GM12878 (cell line): ENCODE measurements at regions not wholly inside any gene's neighbourhood (a gene's known extent, or its start where the extent isn't known, plus 50 kb on each side); places are given as distances from the start of the nearest gene placed in this dataset.

Experiments used
- ATAC-seq: fragments of 200-7000 bp; cut with Tn5 transposase; 3 replicates; pipeline ENCODE4 v1.9.1; 2020; ENCODE audit warnings: mild to moderate bottlenecking, moderate library complexity
- BruUV-seq: library from RNA; stranded (reverse); fragments of 400-500 nt; replicated peaks from 2 replicates; lab custom pipeline; 2021; lab: Mats Ljungman, UMichigan
- CTCF ChIA-PET: fragments of 300-600 bp; sonication (Branson Sonifier 250); formaldehyde crosslinking; extraction: SDS; loops from one replicate; lab custom pipeline; 2021; ENCODE audit warnings: inconsistent platforms; lab: Yijun Ruan, JAX
- POLR2A ChIA-PET: fragments of 350-600 bp; formaldehyde crosslinking; extraction: SDS; loops from one replicate; lab custom pipeline; 2021; ENCODE audit warnings: inconsistent platforms; lab: Charles Lee
- RAD21 ChIA-PET: fragments of 300-600 bp; sonication (Branson Sonifier 250); formaldehyde crosslinking; loops from one replicate; lab custom pipeline; 2023; ENCODE audit warnings: antibody characterized with exemption; ENCODE audit not compliant: unreplicated experiment; lab: Charles Lee
- SMC1A ChIA-PET: fragments of 300-600 bp; sonication (Branson Sonifier 250); formaldehyde crosslinking; loops from one replicate; lab custom pipeline; 2023; ENCODE audit not compliant: unreplicated experiment, uncharacterized antibody; lab: Charles Lee
- DNase-seq: peaks from one replicate; pipeline ENCODE4 v3.0.0-alpha.2; 2011; ENCODE audit warnings: low read depth, low spot score
- FAIRE-seq: peaks from 3 replicates; lab custom pipeline; 2011; peaks lifted over from hg19 to GRCh38; lab: Jason Lieb, UNC
- H2AFZ ChIP-seq: 2 replicates; pipeline ENCODE4 v1.6.0; 2011; ENCODE audit warnings: low read depth, low read length, control low read depth; ENCODE audit not compliant: control insufficient read depth
- H3K27ac ChIP-seq: 2 replicates; pipeline ENCODE4 v1.5.1; 2011; ENCODE audit warnings: control low read depth; ENCODE audit not compliant: control insufficient read depth, insufficient read depth
- H3K27me3 ChIP-seq, 2 experiments: replicated peaks in 1 of 2; 2 replicates each; pipeline versions ENCODE4 v1.6.0 to v1.6.1; 2011; ENCODE audit warnings: low read length in 1 of 2; ENCODE audit not compliant: control insufficient read depth in 2 of 2, insufficient read depth in 2 of 2
- H3K36me3 ChIP-seq, 2 experiments: 2 replicates each; pipeline ENCODE4 v1.5.1; 2011; ENCODE audit warnings: low read length in 1 of 2; ENCODE audit not compliant: control insufficient read depth in 2 of 2, insufficient read depth in 2 of 2
- H3K4me1 ChIP-seq: 2 replicates; pipeline ENCODE4 v1.6.1; 2011; ENCODE audit warnings: mild to moderate bottlenecking, low read length, moderate library complexity, mixed read lengths; ENCODE audit not compliant: control insufficient read depth, insufficient read depth
- H3K4me2 ChIP-seq: 2 replicates; pipeline ENCODE4 v1.6.0; 2011; ENCODE audit warnings: control low read depth; ENCODE audit not compliant: control insufficient read depth, insufficient read depth
- H3K4me3 ChIP-seq: fragments of 200-600 bp; sonication (generic); 2 replicates; pipeline ENCODE4 v1.5.1; 2016
- H3K79me2 ChIP-seq: 2 replicates; pipeline ENCODE4 v1.6.0; 2011; ENCODE audit warnings: low read length; ENCODE audit not compliant: control insufficient read depth, insufficient read depth
- H3K9ac ChIP-seq: 2 replicates; pipeline ENCODE4 v1.8.0; 2011; ENCODE audit warnings: low read length, control low read depth, mixed read lengths; ENCODE audit not compliant: control insufficient read depth, insufficient read depth
- H3K9me3 ChIP-seq: replicated peaks from 3 replicates; pipeline ENCODE4 v1.5.1; 2011; ENCODE audit warnings: mild to moderate bottlenecking, low read length; ENCODE audit not compliant: control insufficient read depth, insufficient read depth
- H4K20me1 ChIP-seq: 2 replicates; pipeline ENCODE4 v1.6.0; 2011; ENCODE audit not compliant: control insufficient read depth, insufficient read depth
- ATF7 ChIP-seq: fragments of 450-650 bp; IDR thresholded peaks from 2 replicates; pipeline ENCODE4 v1.6.1; 2016; ENCODE audit warnings: low read depth, mild to moderate bottlenecking
- CHD2 ChIP-seq: IDR thresholded peaks from 2 replicates; pipeline ENCODE4 v1.6.1; 2011; ENCODE audit warnings: low read depth, low read length, improper control_type of control experiment, borderline replicate concordance
- CREB1 ChIP-seq: IDR thresholded peaks from 2 replicates; pipeline ENCODE4 v1.6.1; 2012; ENCODE audit warnings: low read depth, mild to moderate bottlenecking, inconsistent platforms
- CUX1 ChIP-seq: IDR thresholded peaks from 2 replicates; pipeline ENCODE4 v1.6.1; 2012; ENCODE audit warnings: improper control_type of control experiment, low read depth, low read length; ENCODE audit not compliant: insufficient replicate concordance
- NR2C1 ChIP-seq: fragments of 450-650 bp; IDR thresholded peaks from 2 replicates; pipeline ENCODE4 v1.6.1; 2017; ENCODE audit warnings: antibody characterized with exemption, mild to moderate bottlenecking, moderate library complexity
- SREBF1 ChIP-seq: IDR thresholded peaks from 2 replicates; pipeline ENCODE4 v1.6.1; 2012; ENCODE audit warnings: mild to moderate bottlenecking, low read length
- SREBF2 ChIP-seq: IDR thresholded peaks from 2 replicates; pipeline ENCODE4 v1.6.1; 2012; ENCODE audit warnings: mild to moderate bottlenecking, low read length
- TARDBP ChIP-seq: IDR thresholded peaks from 2 replicates; pipeline ENCODE4 v1.6.1; 2016; ENCODE audit warnings: borderline replicate concordance
- WGBS: methylation state at CpG from one replicate; pipeline ENCODE4 v1.1.6; 2016; ENCODE audit warnings: low lambda C conversion rate; ENCODE audit not compliant: insufficient replicate concordance, insufficient coverage; ENCODE audit errors: missing lambda C conversion rate; 5-methylcytosine and 5-hydroxymethylcytosine counted together
- in situ Hi-C: fragments of 300-500 bp; cut with MboI; formaldehyde crosslinking; loops from 9 replicates; pipeline ENCODE4 v1.14.3; 2018; ENCODE audit warnings: mixed read lengths
- intact Hi-C: fragments of 100-400 bp; cut with micrococcal nuclease; formaldehyde crosslinking; loops from one replicate; pipeline ENCODE4 v1.14.2; 2022; ENCODE audit not compliant: unreplicated experiment
- TF ChIP-seq, protein P1 (sequence below): fragments of 450-650 bp; formaldehyde crosslinking; IDR thresholded peaks from 2 replicates; pipeline ENCODE4 v1.4.0; 2022; ENCODE audit warnings: mild to moderate bottlenecking, moderate library complexity

GRCh38 chr2:64707276-64707675 is 53.6 kb upstream of the SERTAD2 start:
- no peak for ATAC-seq
- DNase-seq, result no peak
- no peak for TF ChIP-seq NR2C1
- TF ChIP-seq, all 136 proteins: peak for 0
- Histone ChIP-seq H3K4me3 (no peak overlapping the region), H4K20me1 (no peaks in the 10 kb centered on the region), H2AFZ (no peak overlapping the region), H3K36me3 (no peaks in the 10 kb centered on the region; a peak in 1 of 4 replicates), H3K79me2 (peaks cover 22% of the 10 kb centered on the region), H3K9me3 (no peaks in the 10 kb centered on the region; the same call in 1 of the 3 replicates), H3K27me3 (no peaks in the 10 kb centered on the region), H3K4me2 (no peak overlapping the region), H3K9ac (no peak overlapping the region), H3K27ac (no peak overlapping the region), H3K4me1 (peaks cover 25% of the 10 kb centered on the region)
- intact Hi-C loops (no loop called here), in situ Hi-C loops (no loop called here)
- CTCF ChIA-PET, result interaction anchor here (1.3 kb wide), 1 partner anchor 16 kb away, joined by 3 read pairs; no protein-coding TSS in a partner anchor
- BruUV-seq, result no TSS peak
- WGBS, result 98% methylated on average over 2 of the region's 2 CpGs
- SMC1A ChIA-PET, result no interaction called here
- RAD21 ChIA-PET, result no interaction called here
- no peak for FAIRE-seq
- POLR2A ChIA-PET, result interaction anchor here (1.3 kb wide), 1 partner anchor 14 kb away, joined by 7 read pairs; no protein-coding TSS in a partner anchor

- POLR2A ChIA-PET, result interaction anchor here (0.8 to 1.3 kb wide), 3 partner anchors 8 to 13 kb away, joined by 3 to 7 read pairs (median 3); no protein-coding TSS in a partner anchor
- no peak for TF ChIP-seq SREBF1
- TF ChIP-seq CREB1, result no peak
- TF ChIP-seq SREBF2, result no peak
- TF ChIP-seq ATF7, result no peak
- TF ChIP-seq CHD2, result no peak
- TF ChIP-seq, protein P1, sequence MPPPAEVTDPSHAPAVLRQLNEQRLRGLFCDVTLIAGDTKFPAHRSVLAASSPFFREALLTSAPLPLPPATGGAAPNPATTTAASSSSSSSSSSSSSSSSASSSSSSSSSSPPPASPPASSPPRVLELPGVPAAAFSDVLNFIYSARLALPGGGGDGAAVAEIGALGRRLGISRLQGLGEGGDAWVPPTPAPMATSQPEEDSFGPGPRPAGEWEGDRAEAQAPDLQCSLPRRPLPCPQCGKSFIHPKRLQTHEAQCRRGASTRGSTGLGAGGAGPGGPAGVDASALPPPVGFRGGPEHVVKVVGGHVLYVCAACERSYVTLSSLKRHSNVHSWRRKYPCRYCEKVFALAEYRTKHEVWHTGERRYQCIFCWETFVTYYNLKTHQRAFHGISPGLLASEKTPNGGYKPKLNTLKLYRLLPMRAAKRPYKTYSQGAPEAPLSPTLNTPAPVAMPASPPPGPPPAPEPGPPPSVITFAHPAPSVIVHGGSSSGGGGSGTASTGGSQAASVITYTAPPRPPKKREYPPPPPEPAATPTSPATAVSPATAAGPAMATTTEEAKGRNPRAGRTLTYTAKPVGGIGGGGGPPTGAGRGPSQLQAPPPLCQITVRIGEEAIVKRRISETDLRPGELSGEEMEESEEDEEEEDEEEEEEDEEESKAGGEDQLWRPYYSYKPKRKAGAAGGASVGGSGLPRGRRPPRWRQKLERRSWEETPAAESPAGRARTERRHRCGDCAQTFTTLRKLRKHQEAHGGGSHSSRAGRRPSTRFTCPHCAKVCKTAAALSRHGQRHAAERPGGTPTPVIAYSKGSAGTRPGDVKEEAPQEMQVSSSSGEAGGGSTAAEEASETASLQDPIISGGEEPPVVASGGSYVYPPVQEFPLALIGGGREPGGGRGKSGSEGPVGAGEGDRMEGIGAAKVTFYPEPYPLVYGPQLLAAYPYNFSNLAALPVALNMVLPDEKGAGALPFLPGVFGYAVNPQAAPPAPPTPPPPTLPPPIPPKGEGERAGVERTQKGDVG (CRISPR knock-in tag), result no peak
- TF ChIP-seq CUX1, result no peak
- no peak for TF ChIP-seq TARDBP
Observed at GRCh38 chr2:64708829-64709228, 55.1 kb upstream of the SERTAD2 start.

More at GRCh38 chr2:64708829-64709228, 55.1 kb upstream of the SERTAD2 start:
- Histone ChIP-seq H2AFZ (no peak overlapping the region), H3K9me3 (no peaks in the 10 kb centered on the region; the same call in 1 of the 3 replicates), H3K9ac (no peak overlapping the region), H3K4me1 (peaks cover 19% of the 10 kb centered on the region), H3K4me3 (no peak overlapping the region), H4K20me1 (no peaks in the 10 kb centered on the region), H3K27ac (no peak overlapping the region), H3K79me2 (peaks cover 12% of the 10 kb centered on the region), H3K27me3 (no peaks in the 10 kb centered on the region), H3K4me2 (no peak overlapping the region), H3K36me3 (no peaks in the 10 kb centered on the region; a peak in 1 of 4 replicates)
- RAD21 ChIA-PET, result interaction anchor here (1.1 kb wide), 1 partner anchor 58 kb away, joined by 4 read pairs; no protein-coding TSS in a partner anchor
- TSS peak; percentile 28 for BruUV-seq
- CTCF ChIA-PET, result interaction anchor here (1.3 to 1.6 kb wide), 2 partner anchors 15 to 34 kb away, joined by 3 read pairs; no protein-coding TSS in a partner anchor
- DNase-seq (no peak), ATAC-seq (no peak), FAIRE-seq (no peak)
- WGBS, result 100% methylated on average over 3 of the region's 3 CpGs
- in situ Hi-C loops (no loop called here), intact Hi-C loops (no loop called here)
- SMC1A ChIA-PET, result interaction anchor here (0.5 to 1.6 kb wide), 8 partner anchors 9 to 662 kb away, joined by 3 to 6 read pairs (median 4); no protein-coding TSS in a partner anchor
